ENCODE measurements at regions not wholly inside any gene's neighbourhood (a gene's known extent, or its start where the extent isn't known, plus 50 kb on each side); places are given as distances from the start of the nearest gene placed in this dataset.

- H3K36me3 Mint-ChIP-seq: no peaks in the 10 kb centered on the region
- no peak for DNase-seq
These were observed 1045.4 kb upstream of the MAP3K7 start for GRCh38 chr6:91632308-91632707.

GRCh38 chr6:91631227-91631626 is 1044.4 kb upstream of the MAP3K7 start:
- no peaks in the 10 kb centered on the region for H3K36me3 ChIP-seq (replicated peaks in 1 of 2; ENCODE audit: control insufficient read depth in 1 of 2, insufficient read depth in 2 of 2, low read length in 2 of 2)
- Mint-ChIP-seq H3K4me1 (no peaks in the 10 kb centered on the region), H3K27me3 (ENCODE audit: low read depth in 3 of 3) (peaks cover 0 to 2% (median 0%) of the 10 kb centered on the region in 3 donors), H3K9me3 (peaks cover 0 to 9% (median 2%) of the 10 kb centered on the region in 7 donors), H3K4me3 (no peak overlapping the region), H3K36me3 (no peaks in the 10 kb centered on the region), H3K27ac (no peak overlapping the region)
- DNase-seq: no peak
- H3K4me3 ChIP-seq (replicated peaks in 1 of 3; ENCODE audit: low read depth in 2 of 3, low read length in 3 of 3): no peak overlapping the region
- no peaks in the 10 kb centered on the region for H3K4me1 ChIP-seq (ENCODE audit: control insufficient read depth in 1 of 2, insufficient read depth in 2 of 2, low read length in 2 of 2)
- H3K27me3 ChIP-seq (ENCODE audit: control insufficient read depth in 2 of 2, insufficient read depth in 2 of 2, low read length in 2 of 2): no peaks in the 10 kb centered on the region
- no peaks in the 10 kb centered on the region for H3K79me2 ChIP-seq (ENCODE audit: insufficient read depth, low read length)
- no peak for TF ChIP-seq CTCF (IDR thresholded peaks at IDR 0.05)
- H4K20me1 ChIP-seq (ENCODE audit: insufficient read depth, low read length): no peaks in the 10 kb centered on the region
- no peaks in the 10 kb centered on the region for H3K9me3 ChIP-seq (replicated peaks in 1 of 2; ENCODE audit: control insufficient read depth in 1 of 2, insufficient read depth in 1 of 2, low read length in 2 of 2)
- intact Hi-C loops (cut with micrococcal nuclease): no loop called here
- no peak overlapping the region for H2AFZ ChIP-seq (ENCODE audit: insufficient read depth, low read depth, low read length, poor library complexity, severe bottlenecking)
- no peak overlapping the region for H3K27ac ChIP-seq (ENCODE audit: low read depth in 1 of 2, low read length in 2 of 2)
- 88% methylated on average over 2 of the region's 3 CpGs for WGBS (ENCODE audit: insufficient coverage)
- H3K4me2 ChIP-seq (replicated peaks; ENCODE audit: extremely low read depth, low read length, poor library complexity, severe bottlenecking): no peak overlapping the region
- no peak overlapping the region for H3K9ac ChIP-seq (ENCODE audit: insufficient read depth, low read length, poor library complexity, severe bottlenecking)

More at GRCh38 chr6:91632308-91632707, 1045.4 kb upstream of the MAP3K7 start:
- H3K4me3 Mint-ChIP-seq: no peak overlapping the region
- Histone ChIP-seq H4K20me1 (ENCODE audit: insufficient read depth, low read length) (no peaks in the 10 kb centered on the region), H3K4me3 (replicated peaks in 1 of 3; ENCODE audit: low read depth in 2 of 3, low read length in 3 of 3) (no peak overlapping the region), H3K36me3 (replicated peaks in 1 of 2; ENCODE audit: control insufficient read depth in 1 of 2, insufficient read depth in 2 of 2, low read length in 2 of 2) (no peaks in the 10 kb centered on the region), H2AFZ (ENCODE audit: insufficient read depth, low read depth, low read length, poor library complexity, severe bottlenecking) (no peak overlapping the region), H3K27ac (ENCODE audit: low read depth in 1 of 2, low read length in 2 of 2) (no peak overlapping the region), H3K9me3 (replicated peaks in 1 of 2; ENCODE audit: control insufficient read depth in 1 of 2, insufficient read depth in 1 of 2, low read length in 2 of 2) (no peaks in the 10 kb centered on the region), H3K79me2 (ENCODE audit: insufficient read depth, low read length) (no peaks in the 10 kb centered on the region), H3K4me1 (ENCODE audit: control insufficient read depth in 1 of 2, insufficient read depth in 2 of 2, low read length in 2 of 2) (no peaks in the 10 kb centered on the region), H3K4me2 (replicated peaks; ENCODE audit: extremely low read depth, low read length, poor library complexity, severe bottlenecking) (no peak overlapping the region), H3K9ac (ENCODE audit: insufficient read depth, low read length, poor library complexity, severe bottlenecking) (no peak overlapping the region), H3K27me3 (ENCODE audit: control insufficient read depth in 2 of 2, insufficient read depth in 2 of 2, low read length in 2 of 2) (no peaks in the 10 kb centered on the region)
- H3K9me3 Mint-ChIP-seq: peaks cover 0 to 10% (median 2%) of the 10 kb centered on the region in 7 donors
- peaks cover 0 to 2% (median 0%) of the 10 kb centered on the region in 3 donors for H3K27me3 Mint-ChIP-seq (ENCODE audit: low read depth in 3 of 3)
- intact Hi-C loops (cut with micrococcal nuclease): no loop called here
- H3K4me1 Mint-ChIP-seq: no peaks in the 10 kb centered on the region
- no peak overlapping the region for H3K27ac Mint-ChIP-seq
- 60% methylated on average over 1 of the region's 3 CpGs for WGBS (ENCODE audit: insufficient coverage)
- no peak for TF ChIP-seq CTCF (IDR thresholded peaks at IDR 0.05)
